T-helper 2 cell treated with Interferon-gamma antibody and Interleukin-4, amounts not matched to agents 5 μg/mL and 100 μg/mL, for 36 hours (primary cell): ENCODE measurements at regions not wholly inside any gene's neighbourhood (a gene's known extent, or its start where the extent isn't known, plus 50 kb on each side); places are given as distances from the start of the nearest gene placed in this dataset.

Experiments used
- DNase-seq: peaks from one replicate; pipeline ENCODE4 v3.0.0; 2021; ENCODE audit warnings: low spot score
- H3K27ac Mint-ChIP-seq: one replicate; pipeline ENCODE4 v1.8.0; 2021; ENCODE audit warnings: mild to moderate bottlenecking, mixed read lengths
- H3K27me3 Mint-ChIP-seq: one replicate; pipeline ENCODE4 v1.8.0; 2021; ENCODE audit warnings: low read depth, mixed read lengths
- H3K36me3 Mint-ChIP-seq: one replicate; pipeline ENCODE4 v1.8.0; 2021; ENCODE audit warnings: low read depth, mixed read lengths
- H3K4me1 Mint-ChIP-seq: one replicate; pipeline ENCODE4 v1.8.0; 2021; ENCODE audit warnings: low read depth, mixed read lengths
- H3K4me3 Mint-ChIP-seq: one replicate; pipeline ENCODE4 v1.8.0; 2022; ENCODE audit warnings: mild to moderate bottlenecking, moderate library complexity, mixed read lengths
- H3K9me3 Mint-ChIP-seq: one replicate; pipeline ENCODE4 v1.8.0; 2021; ENCODE audit warnings: mixed read lengths

GRCh38 chr10:128497660-128498377 lies 371.6 kb upstream of the MKI67 start:
- DNase-seq, result no peak
- Mint-ChIP-seq H3K27ac (no peak overlapping the region), H3K4me1 (no peaks in the 10 kb centered on the region), H3K36me3 (no peaks in the 10 kb centered on the region), H3K27me3 (no peaks in the 10 kb centered on the region), H3K9me3 (no peaks in the 10 kb centered on the region), H3K4me3 (no peak overlapping the region)

DNA sequence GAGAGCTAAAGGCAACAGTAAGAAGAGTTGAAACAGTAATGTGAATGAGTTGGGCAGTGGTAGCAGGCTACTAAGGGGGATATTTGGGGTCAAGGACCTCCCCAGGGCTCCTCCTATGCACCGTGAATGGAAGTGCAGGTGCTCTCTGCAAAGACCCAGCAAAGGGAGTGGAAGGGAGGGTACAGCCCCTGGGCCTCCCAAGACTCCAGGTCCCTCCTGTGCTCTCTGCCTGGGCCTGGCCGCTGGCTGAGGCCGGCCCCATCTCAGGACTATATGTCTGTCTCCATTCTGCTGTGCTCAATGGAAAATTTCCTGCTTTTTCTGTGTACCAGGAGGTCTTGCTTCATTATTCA lies 372.1 kb upstream of the MKI67 start:
- no peak overlapping the region for H3K4me3 Mint-ChIP-seq
- H3K27ac Mint-ChIP-seq, result no peak overlapping the region
- H3K36me3 Mint-ChIP-seq, result no peaks in the 10 kb centered on the region
- no peaks in the 10 kb centered on the region for H3K27me3 Mint-ChIP-seq
- no peaks in the 10 kb centered on the region for H3K4me1 Mint-ChIP-seq
- no peak for DNase-seq
- no peaks in the 10 kb centered on the region for H3K9me3 Mint-ChIP-seq

DNA sequence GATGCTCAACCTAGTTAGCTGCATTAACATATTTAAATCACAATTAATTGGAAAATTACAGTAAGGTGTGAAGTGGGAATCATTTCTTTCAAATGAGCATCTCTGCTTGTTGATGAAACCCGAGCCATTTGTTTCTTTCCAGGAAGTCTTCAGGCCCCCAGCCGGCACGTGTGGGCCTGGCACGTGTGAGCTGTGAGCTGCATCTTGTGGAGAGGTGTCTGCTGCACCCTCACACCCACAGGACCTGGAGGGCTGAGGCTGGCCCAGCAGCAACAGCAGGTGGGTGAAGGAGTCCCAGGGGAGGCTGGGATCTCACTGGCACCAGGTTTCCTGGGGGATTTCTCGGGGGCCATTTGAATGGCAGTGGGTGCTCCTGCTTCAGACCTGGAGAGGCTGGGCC lies 372.5 kb upstream of the MKI67 start:
- no peak for DNase-seq
- Mint-ChIP-seq H3K27me3 (no peaks in the 10 kb centered on the region), H3K27ac (no peak overlapping the region), H3K36me3 (no peaks in the 10 kb centered on the region), H3K9me3 (no peaks in the 10 kb centered on the region), H3K4me3 (no peak overlapping the region), H3K4me1 (no peaks in the 10 kb centered on the region)

DNA sequence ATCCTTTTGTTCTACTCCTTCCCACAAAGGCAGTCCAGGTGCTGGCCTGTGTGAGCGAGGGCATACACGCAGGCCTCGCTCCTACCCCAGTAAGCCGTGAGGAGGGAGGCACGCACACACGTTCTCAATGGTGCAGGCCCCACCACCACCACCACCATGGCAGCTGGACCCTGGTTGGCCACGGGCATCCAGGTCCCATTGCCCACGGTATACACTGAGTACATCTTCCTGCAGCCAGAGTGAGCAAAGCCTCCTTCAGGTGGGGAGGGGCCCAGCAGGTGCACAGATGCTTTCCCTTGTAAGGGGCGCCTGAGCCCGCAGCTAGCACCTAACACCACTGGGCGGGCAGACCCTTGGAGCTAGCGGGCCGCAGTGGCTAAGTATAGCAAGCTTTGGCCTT lies 373.3 kb upstream of the MKI67 start:
- Mint-ChIP-seq H3K4me1 (no peaks in the 10 kb centered on the region), H3K4me3 (no peak overlapping the region), H3K9me3 (no peaks in the 10 kb centered on the region), H3K27me3 (no peaks in the 10 kb centered on the region), H3K27ac (no peak overlapping the region), H3K36me3 (no peaks in the 10 kb centered on the region)
- no peak for DNase-seq

GRCh38 chr10:128499956-128500355 lies 373.7 kb upstream of the MKI67 start:
- Mint-ChIP-seq H3K4me3 (no peak overlapping the region), H3K4me1 (no peaks in the 10 kb centered on the region), H3K36me3 (no peaks in the 10 kb centered on the region), H3K27me3 (no peaks in the 10 kb centered on the region), H3K27ac (no peak overlapping the region), H3K9me3 (no peaks in the 10 kb centered on the region)
- DNase-seq, result no peak

DNA sequence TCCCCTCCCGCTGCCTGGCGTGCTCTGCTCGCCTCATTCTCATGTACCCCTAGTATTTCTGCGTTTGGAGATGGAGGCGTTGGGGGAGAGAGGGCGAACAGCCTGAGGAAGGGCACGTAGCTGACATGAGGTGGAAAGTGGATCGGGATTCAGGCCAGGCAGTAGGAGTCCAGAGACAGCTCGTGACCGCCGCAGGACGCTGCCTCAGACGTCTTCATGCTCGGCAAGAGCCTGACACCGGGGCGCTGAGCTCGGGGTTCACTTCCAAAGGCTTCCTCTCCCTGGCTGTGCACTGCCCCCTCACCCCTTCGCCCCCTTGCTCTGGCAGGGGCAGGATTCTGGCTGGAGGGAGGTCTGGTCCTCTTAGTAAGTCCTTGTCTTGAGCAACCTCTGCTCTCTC lies 374.4 kb upstream of the MKI67 start:
- H3K27me3 Mint-ChIP-seq, result no peaks in the 10 kb centered on the region
- DNase-seq, result no peak
- no peaks in the 10 kb centered on the region for H3K36me3 Mint-ChIP-seq
- H3K9me3 Mint-ChIP-seq, result no peaks in the 10 kb centered on the region
- H3K27ac Mint-ChIP-seq, result no peak overlapping the region
- no peak overlapping the region for H3K4me3 Mint-ChIP-seq
- H3K4me1 Mint-ChIP-seq, result no peaks in the 10 kb centered on the region

GRCh38 chr10:128505346-128505745 lies 379.1 kb upstream of the MKI67 start:
- H3K27me3 Mint-ChIP-seq, result no peaks in the 10 kb centered on the region
- no peak overlapping the region for H3K27ac Mint-ChIP-seq
- no peaks in the 10 kb centered on the region for H3K36me3 Mint-ChIP-seq
- H3K4me3 Mint-ChIP-seq, result no peak overlapping the region
- H3K9me3 Mint-ChIP-seq, result no peaks in the 10 kb centered on the region
- H3K4me1 Mint-ChIP-seq, result no peaks in the 10 kb centered on the region
- DNase-seq, result no peak

- H3K36me3 Mint-ChIP-seq, result no peaks in the 10 kb centered on the region
- H3K4me1 Mint-ChIP-seq, result no peaks in the 10 kb centered on the region
- H3K27ac Mint-ChIP-seq, result no peak overlapping the region
- DNase-seq, result no peak
- H3K4me3 Mint-ChIP-seq, result no peak overlapping the region
- no peaks in the 10 kb centered on the region for H3K27me3 Mint-ChIP-seq
- no peaks in the 10 kb centered on the region for H3K9me3 Mint-ChIP-seq
Observed at GRCh38 chr10:128506423-128506822, 380.2 kb upstream of the MKI67 start.

DNA sequence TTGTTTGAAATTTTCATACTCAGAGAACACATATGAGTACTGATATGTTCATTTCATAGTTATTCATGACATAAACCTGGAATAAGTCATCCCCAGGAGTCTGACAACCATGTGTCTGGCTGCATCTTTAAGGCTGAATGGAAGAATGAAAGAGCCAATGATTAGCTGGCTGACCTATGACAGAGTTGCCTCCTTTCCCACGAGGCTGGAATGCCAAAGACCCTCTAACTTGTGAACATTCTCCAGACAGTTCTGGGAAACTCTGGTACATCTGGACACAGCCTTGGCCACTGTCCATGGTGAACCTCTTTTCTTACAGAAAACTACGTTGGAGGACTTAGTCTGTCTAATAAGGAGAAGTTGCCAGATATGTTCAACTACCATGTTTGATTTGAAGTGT lies 380.8 kb upstream of the MKI67 start:
- Mint-ChIP-seq H3K27me3 (no peaks in the 10 kb centered on the region), H3K4me3 (no peak overlapping the region), H3K4me1 (no peaks in the 10 kb centered on the region), H3K9me3 (no peaks in the 10 kb centered on the region), H3K36me3 (no peaks in the 10 kb centered on the region), H3K27ac (no peak overlapping the region)
- DNase-seq, result no peak

GRCh38 chr10:128511284-128511683 lies 385.1 kb upstream of the MKI67 start:
- no peaks in the 10 kb centered on the region for H3K4me1 Mint-ChIP-seq
- no peaks in the 10 kb centered on the region for H3K27me3 Mint-ChIP-seq
- no peak overlapping the region for H3K4me3 Mint-ChIP-seq
- no peaks in the 10 kb centered on the region for H3K9me3 Mint-ChIP-seq
- H3K36me3 Mint-ChIP-seq, result no peaks in the 10 kb centered on the region
- no peak for DNase-seq
- no peak overlapping the region for H3K27ac Mint-ChIP-seq

DNA sequence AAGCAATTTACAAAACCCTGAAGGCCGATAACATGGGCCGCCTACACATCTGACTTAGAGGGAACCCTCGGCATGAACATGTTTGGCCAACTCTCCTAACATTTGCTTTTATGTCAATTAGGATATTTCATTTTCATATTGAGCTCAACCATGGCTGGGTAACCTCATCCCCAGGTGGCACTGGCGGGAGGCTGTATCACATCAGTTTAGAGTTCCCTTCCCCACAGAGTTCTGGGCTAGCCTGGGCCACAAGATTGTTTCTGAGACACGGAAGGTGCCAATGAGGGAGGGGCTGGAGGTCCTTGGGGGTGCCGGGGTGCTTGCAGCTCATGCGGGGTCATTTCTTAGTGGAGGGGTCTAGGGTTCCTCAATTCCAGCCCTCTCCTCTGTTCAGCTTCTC lies 386.5 kb upstream of the MKI67 start:
- Mint-ChIP-seq H3K27me3 (no peaks in the 10 kb centered on the region), H3K27ac (no peak overlapping the region), H3K4me3 (no peak overlapping the region), H3K4me1 (no peaks in the 10 kb centered on the region), H3K36me3 (no peaks in the 10 kb centered on the region), H3K9me3 (no peaks in the 10 kb centered on the region)
- no peak for DNase-seq

DNA sequence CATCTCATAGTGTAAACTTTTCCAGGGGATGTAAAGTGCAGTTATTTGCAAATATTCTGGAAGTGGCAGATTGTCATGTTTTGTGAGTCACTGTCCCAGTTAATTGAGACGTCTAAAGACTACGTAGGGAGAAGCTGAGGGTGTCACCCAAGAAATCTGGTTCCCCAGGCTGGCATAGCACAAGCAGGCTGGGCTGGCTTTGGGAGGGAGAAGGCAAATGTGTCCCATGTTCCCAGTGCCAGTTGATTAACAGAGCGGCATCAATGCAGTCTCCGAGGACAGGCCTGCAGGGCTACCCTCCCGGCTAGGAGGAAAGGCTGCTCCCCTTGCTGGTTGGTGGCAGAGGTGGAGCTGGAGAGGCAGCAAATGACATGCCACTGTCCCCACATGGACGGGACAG lies 388.3 kb upstream of the MKI67 start:
- DNase-seq, result no peak
- Mint-ChIP-seq H3K27me3 (no peaks in the 10 kb centered on the region), H3K36me3 (no peaks in the 10 kb centered on the region), H3K27ac (no peak overlapping the region), H3K9me3 (no peaks in the 10 kb centered on the region), H3K4me3 (no peak overlapping the region), H3K4me1 (no peaks in the 10 kb centered on the region)

- no peaks in the 10 kb centered on the region for H3K36me3 Mint-ChIP-seq
- H3K9me3 Mint-ChIP-seq, result no peaks in the 10 kb centered on the region
- H3K4me3 Mint-ChIP-seq, result no peak overlapping the region
- H3K27ac Mint-ChIP-seq, result no peak overlapping the region
- H3K27me3 Mint-ChIP-seq, result no peaks in the 10 kb centered on the region
- DNase-seq, result no peak
- no peaks in the 10 kb centered on the region for H3K4me1 Mint-ChIP-seq
Observed at GRCh38 chr10:128516180-128516579, 390.0 kb upstream of the MKI67 start.

DNA sequence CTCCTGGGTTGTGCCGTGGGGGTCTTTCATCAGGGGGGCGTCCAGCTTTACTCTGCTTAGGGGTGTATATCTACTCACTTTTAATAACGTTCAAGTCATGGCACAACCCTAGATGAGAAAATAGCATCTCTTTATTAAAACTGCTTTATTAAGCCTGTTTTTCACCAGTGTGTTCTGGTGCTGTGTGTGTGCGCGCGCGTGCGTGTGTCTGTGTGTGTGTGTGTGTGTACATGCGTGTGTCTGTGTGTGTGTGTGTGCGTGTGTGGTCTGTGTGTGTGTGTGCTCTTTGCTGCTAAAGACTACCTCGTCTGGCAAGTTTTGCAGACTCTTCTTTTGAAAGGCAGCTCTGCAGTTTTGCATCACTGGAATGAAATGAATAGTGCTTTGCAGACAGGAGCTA lies 390.9 kb upstream of the MKI67 start:
- Mint-ChIP-seq H3K27ac (no peak overlapping the region), H3K4me1 (no peaks in the 10 kb centered on the region), H3K36me3 (no peaks in the 10 kb centered on the region), H3K27me3 (no peaks in the 10 kb centered on the region), H3K4me3 (no peak overlapping the region), H3K9me3 (no peaks in the 10 kb centered on the region)
- DNase-seq, result no peak

DNA sequence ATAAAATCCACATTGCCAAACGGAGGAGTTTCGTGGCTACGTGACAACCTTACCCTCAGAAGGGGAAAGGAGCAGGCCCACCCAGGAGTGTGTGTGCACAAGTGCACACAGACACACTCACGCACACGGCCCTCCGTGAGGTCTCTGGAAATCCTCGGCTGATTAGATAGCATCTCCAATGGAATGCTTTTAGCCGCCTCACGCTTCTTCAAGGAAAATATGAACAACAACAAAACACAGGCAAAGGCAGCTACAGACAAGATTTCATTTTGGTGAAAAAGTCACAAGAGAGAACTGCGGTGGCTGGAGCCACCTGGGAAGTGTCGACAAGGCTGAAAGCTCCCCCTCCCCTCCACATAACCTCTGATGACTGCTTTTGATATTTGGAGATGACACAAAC lies 391.8 kb upstream of the MKI67 start:
- no peak overlapping the region for H3K4me3 Mint-ChIP-seq
- DNase-seq, result no peak
- H3K36me3 Mint-ChIP-seq, result no peaks in the 10 kb centered on the region
- no peaks in the 10 kb centered on the region for H3K9me3 Mint-ChIP-seq
- H3K27ac Mint-ChIP-seq, result no peak overlapping the region
- H3K27me3 Mint-ChIP-seq, result no peaks in the 10 kb centered on the region
- H3K4me1 Mint-ChIP-seq, result no peaks in the 10 kb centered on the region
